BE2C (cell line): ENCODE measurements at regions not wholly inside any gene's neighbourhood (a gene's known extent, or its start where the extent isn't known, plus 50 kb on each side); places are given as distances from the start of the nearest gene placed in this dataset.

Experiments
- DNase-seq: peaks from one replicate; pipeline ENCODE4 v3.0.0-alpha.2; 2020
- H3K27me3 ChIP-seq: fragments of 250-450 bp; sonication (Bioruptor Pico); 2 replicates; pipeline ENCODE4 v1.5.1; 2020; ENCODE audit warnings: mild to moderate bottlenecking
- H3K36me3 ChIP-seq: fragments of 250-450 bp; sonication (Bioruptor Pico); 2 replicates; pipeline ENCODE4 v1.5.1; 2020; ENCODE audit warnings: mild to moderate bottlenecking
- H3K4me1 ChIP-seq: fragments of 250-450 bp; sonication (Bioruptor Pico); 2 replicates; pipeline ENCODE4 v1.5.1; 2020
- H3K4me3 ChIP-seq: 2 replicates; pipeline ENCODE4 v1.5.1; 2011; ENCODE audit warnings: low read depth, low read length
- H3K9me3 ChIP-seq: fragments of 250-450 bp; sonication (Bioruptor Pico); 2 replicates; pipeline ENCODE4 v1.5.1; 2020
- TF ChIP-seq, protein P1 (sequence below): IDR thresholded peaks from 2 replicates; pipeline ENCODE4 v1.5.1; 2012; ENCODE audit warnings: mild to moderate bottlenecking, low read depth, low read length

DNA sequence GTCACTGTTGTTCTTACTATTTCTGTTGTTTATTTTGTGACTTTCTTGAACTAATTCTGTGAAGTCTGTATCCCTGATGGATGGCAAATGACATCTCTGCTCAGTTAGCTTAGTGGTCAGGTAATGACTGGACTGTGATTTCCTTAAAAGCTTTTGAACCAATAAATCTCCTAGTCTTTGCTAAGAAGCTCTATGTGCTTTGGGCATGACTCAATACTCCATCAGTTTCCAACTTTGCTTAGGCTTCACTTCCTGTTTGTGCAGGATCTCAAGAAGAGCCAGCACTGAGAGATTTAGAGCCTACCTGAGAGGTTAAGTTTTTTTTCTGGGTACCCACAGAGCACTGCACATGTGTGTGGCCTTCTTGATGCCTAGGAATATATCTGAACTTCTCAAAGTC lies 329.7 kb upstream of the HTR2A start:
- Histone ChIP-seq H3K4me3 (no peak overlapping the region), H3K36me3 (no peaks in the 10 kb centered on the region), H3K27me3 (no peaks in the 10 kb centered on the region), H3K9me3 (no peaks in the 10 kb centered on the region), H3K4me1 (no peaks in the 10 kb centered on the region)
- TF ChIP-seq, protein P1, sequence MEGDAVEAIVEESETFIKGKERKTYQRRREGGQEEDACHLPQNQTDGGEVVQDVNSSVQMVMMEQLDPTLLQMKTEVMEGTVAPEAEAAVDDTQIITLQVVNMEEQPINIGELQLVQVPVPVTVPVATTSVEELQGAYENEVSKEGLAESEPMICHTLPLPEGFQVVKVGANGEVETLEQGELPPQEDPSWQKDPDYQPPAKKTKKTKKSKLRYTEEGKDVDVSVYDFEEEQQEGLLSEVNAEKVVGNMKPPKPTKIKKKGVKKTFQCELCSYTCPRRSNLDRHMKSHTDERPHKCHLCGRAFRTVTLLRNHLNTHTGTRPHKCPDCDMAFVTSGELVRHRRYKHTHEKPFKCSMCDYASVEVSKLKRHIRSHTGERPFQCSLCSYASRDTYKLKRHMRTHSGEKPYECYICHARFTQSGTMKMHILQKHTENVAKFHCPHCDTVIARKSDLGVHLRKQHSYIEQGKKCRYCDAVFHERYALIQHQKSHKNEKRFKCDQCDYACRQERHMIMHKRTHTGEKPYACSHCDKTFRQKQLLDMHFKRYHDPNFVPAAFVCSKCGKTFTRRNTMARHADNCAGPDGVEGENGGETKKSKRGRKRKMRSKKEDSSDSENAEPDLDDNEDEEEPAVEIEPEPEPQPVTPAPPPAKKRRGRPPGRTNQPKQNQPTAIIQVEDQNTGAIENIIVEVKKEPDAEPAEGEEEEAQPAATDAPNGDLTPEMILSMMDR, result no peak
- no peak for DNase-seq

GRCh38 chr13:47220453-47221140 lies 323.7 kb upstream of the HTR2A start:
- H3K4me1 ChIP-seq, result peaks cover 4% of the 10 kb centered on the region; the same call in 1 of the 2 replicates
- no peak for DNase-seq
- H3K9me3 ChIP-seq, result no peaks in the 10 kb centered on the region
- H3K27me3 ChIP-seq, result no peaks in the 10 kb centered on the region
- no peak overlapping the region for H3K4me3 ChIP-seq
- TF ChIP-seq, protein P1, result peak; percentile 27
- no peaks in the 10 kb centered on the region for H3K36me3 ChIP-seq

GRCh38 chr13:47218611-47219010 lies 321.8 kb upstream of the HTR2A start:
- H3K36me3 ChIP-seq, result no peaks in the 10 kb centered on the region
- TF ChIP-seq, protein P1, result no peak
- no peaks in the 10 kb centered on the region for H3K9me3 ChIP-seq
- DNase-seq, result no peak
- peaks cover 5% of the 10 kb centered on the region; the same call in 1 of the 2 replicates for H3K4me1 ChIP-seq
- H3K27me3 ChIP-seq, result no peaks in the 10 kb centered on the region
- H3K4me3 ChIP-seq, result no peak overlapping the region

DNA sequence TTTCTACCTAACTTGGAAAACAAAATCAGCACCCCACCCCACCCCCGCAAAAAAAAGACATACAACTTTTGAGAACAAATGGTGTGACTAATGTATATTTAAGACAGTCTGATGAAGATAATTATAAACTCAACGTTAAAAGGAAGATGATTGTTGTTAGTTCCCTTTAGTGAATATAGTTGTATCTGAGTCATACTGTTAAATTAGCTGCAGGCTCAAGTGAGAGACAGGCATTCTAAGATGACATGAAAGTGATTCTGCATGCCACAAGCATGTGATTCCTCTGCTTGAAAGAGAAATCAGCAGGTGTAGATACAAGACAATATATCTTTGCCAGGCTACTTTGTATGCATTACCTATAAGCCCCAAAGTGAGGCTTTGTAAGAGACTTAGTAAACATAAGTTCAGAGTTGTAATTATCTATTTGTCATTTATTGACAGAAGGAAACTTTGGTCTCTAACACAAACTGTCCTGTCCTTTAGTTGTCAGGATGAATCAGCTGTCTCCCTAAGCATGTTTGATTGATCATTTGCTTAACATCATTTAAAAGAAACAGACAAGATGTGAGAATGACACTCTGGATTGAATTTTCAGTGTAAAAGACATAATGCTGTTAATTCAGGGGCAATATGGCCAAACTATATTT lies 319.4 kb upstream of the HTR2A start:
- Histone ChIP-seq H3K9me3 (no peaks in the 10 kb centered on the region), H3K36me3 (no peaks in the 10 kb centered on the region), H3K4me1 (peaks cover 5% of the 10 kb centered on the region), H3K4me3 (no peak overlapping the region), H3K27me3 (no peaks in the 10 kb centered on the region)
- DNase-seq, result no peak
- TF ChIP-seq, protein P1, result no peak

GRCh38 chr13:47215736-47216135 lies 318.9 kb upstream of the HTR2A start:
- DNase-seq, result peak; percentile 8
- no peaks in the 10 kb centered on the region for H3K27me3 ChIP-seq
- TF ChIP-seq, protein P1, result no peak
- H3K36me3 ChIP-seq, result no peaks in the 10 kb centered on the region
- H3K4me1 ChIP-seq, result peaks cover 5% of the 10 kb centered on the region
- H3K9me3 ChIP-seq, result no peaks in the 10 kb centered on the region
- no peak overlapping the region for H3K4me3 ChIP-seq

GRCh38 chr13:47213047-47213446 lies 316.2 kb upstream of the HTR2A start:
- TF ChIP-seq, protein P1, result no peak
- no peaks in the 10 kb centered on the region for H3K9me3 ChIP-seq
- no peaks in the 10 kb centered on the region for H3K36me3 ChIP-seq
- H3K4me3 ChIP-seq, result no peak overlapping the region
- peaks cover 5% of the 10 kb centered on the region for H3K4me1 ChIP-seq
- DNase-seq, result no peak
- H3K27me3 ChIP-seq, result no peaks in the 10 kb centered on the region
